Smooth muscle cell (in vitro differentiated cells): ENCODE measurements at regions not wholly inside any gene's neighbourhood (a gene's known extent, or its start where the extent isn't known, plus 50 kb on each side); places are given as distances from the start of the nearest gene placed in this dataset.

Experiments
- DNase-seq: peaks from one replicate; lab custom pipeline; 2025; ENCODE audit not compliant: unreplicated experiment; lab: John Stamatoyannopoulos, UW
- H2AFZ ChIP-seq: fragments of 200-600 bp; sonication (generic); 2 replicates; pipeline ENCODE4 v1.6.0; 2016; ENCODE audit warnings: antibody characterized with exemption, low read depth, mild to moderate bottlenecking
- H3F3A ChIP-seq: fragments of 200-600 bp; sonication (generic); 2 replicates; pipeline ENCODE4 v1.6.0; 2017; ENCODE audit warnings: antibody characterized with exemption, low read depth
- H3K27ac ChIP-seq: fragments of 200-600 bp; sonication (generic); 2 replicates; pipeline ENCODE4 v1.5.1; 2016; ENCODE audit warnings: low read depth, mild to moderate bottlenecking
- H3K27me3 ChIP-seq: fragments of 200-600 bp; sonication (generic); 2 replicates; pipeline ENCODE4 v1.6.1; 2016; ENCODE audit warnings: low read depth, mild to moderate bottlenecking
- H3K36me3 ChIP-seq: fragments of 200-600 bp; sonication (generic); 2 replicates; pipeline ENCODE4 v1.5.1; 2016; ENCODE audit warnings: low read depth
- H3K4me1 ChIP-seq: fragments of 200-600 bp; sonication (generic); 2 replicates; pipeline ENCODE4 v1.5.1; 2016; ENCODE audit warnings: low read depth
- H3K4me2 ChIP-seq: fragments of 200-600 bp; sonication (generic); 2 replicates; pipeline ENCODE4 v1.6.0; 2016; ENCODE audit warnings: mild to moderate bottlenecking
- H3K4me3 ChIP-seq: fragments of 200-600 bp; sonication (generic); 2 replicates; pipeline ENCODE4 v1.5.1; 2016; ENCODE audit warnings: mild to moderate bottlenecking
- H3K79me2 ChIP-seq: fragments of 200-600 bp; sonication (generic); 2 replicates; pipeline ENCODE4 v1.6.0; 2016; ENCODE audit warnings: low read depth, mild to moderate bottlenecking
- H3K9ac ChIP-seq: fragments of 200-600 bp; sonication (generic); 2 replicates; pipeline ENCODE4 v1.6.0; 2016; ENCODE audit warnings: low read depth
- H3K9me3 ChIP-seq: fragments of 200-600 bp; sonication (generic); replicated peaks from 2 replicates; pipeline ENCODE4 v1.5.1; 2016; ENCODE audit warnings: low read depth
- H4K20me1 ChIP-seq: fragments of 200-600 bp; sonication (generic); 2 replicates; pipeline ENCODE4 v1.6.0; 2016; ENCODE audit warnings: low read depth
- CTCF ChIP-seq: fragments of 200-600 bp; sonication (generic); IDR thresholded peaks from 2 replicates; pipeline ENCODE4 v1.5.1; 2017; ENCODE audit warnings: borderline replicate concordance, mild to moderate bottlenecking, antibody characterized with exemption; ENCODE audit not compliant: insufficient read depth, poor library complexity, severe bottlenecking
- WGBS: methylation state at CpG from one replicate; pipeline ENCODE4 v1.1.7; 2016; ENCODE audit warnings: low lambda C conversion rate; 5-methylcytosine and 5-hydroxymethylcytosine counted together

- Histone ChIP-seq H3K4me2 (no peak overlapping the region), H3K36me3 (no peaks in the 10 kb centered on the region), H3K9me3 (no peaks in the 10 kb centered on the region), H4K20me1 (no peaks in the 10 kb centered on the region), H2AFZ (no peak overlapping the region), H3K27me3 (no peaks in the 10 kb centered on the region), H3K27ac (no peak overlapping the region), H3K4me1 (no peaks in the 10 kb centered on the region), H3K4me3 (no peak overlapping the region), H3F3A (no peaks in the 10 kb centered on the region), H3K9ac (no peak overlapping the region), H3K79me2 (no peaks in the 10 kb centered on the region)
- 61% methylated on average over 4 of the region's 4 CpGs for WGBS
- DNase-seq = no peak
- no peak for TF ChIP-seq CTCF
Measured at GRCh38 chr9:87795178-87795577, 69.3 kb downstream of the CTSL start.

DNA sequence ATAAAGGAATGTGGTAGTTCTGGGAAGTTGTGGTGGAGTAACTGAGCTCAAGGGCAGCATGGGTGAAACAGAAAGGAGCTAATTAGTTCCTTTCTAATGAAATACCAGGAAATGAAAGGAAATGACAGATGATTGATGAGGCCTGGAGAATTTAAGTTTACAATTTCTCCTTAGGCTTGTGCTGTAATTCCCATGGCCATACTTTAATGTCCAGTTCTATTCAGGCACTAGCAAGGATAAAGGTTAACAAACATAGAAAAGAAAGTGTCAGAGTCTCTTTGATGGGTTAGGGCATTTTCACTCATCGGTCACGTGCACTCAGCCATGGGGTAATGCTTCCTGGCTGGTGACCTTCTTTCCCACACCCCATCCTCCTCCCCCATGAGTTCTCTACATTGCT, 70.3 kb downstream of the CTSL start:
- H3K4me2 ChIP-seq = no peak overlapping the region
- H3K4me3 ChIP-seq = no peak overlapping the region
- H3K9ac ChIP-seq = no peak overlapping the region
- H3K4me1 ChIP-seq = no peaks in the 10 kb centered on the region
- H3K27ac ChIP-seq = no peak overlapping the region
- H2AFZ ChIP-seq = no peak overlapping the region
- H3K79me2 ChIP-seq = no peaks in the 10 kb centered on the region
- no peaks in the 10 kb centered on the region for H3K27me3 ChIP-seq
- no peak for TF ChIP-seq CTCF
- DNase-seq = no peak
- H3F3A ChIP-seq = no peaks in the 10 kb centered on the region
- 84% methylated on average over 2 of the region's 2 CpGs for WGBS
- no peaks in the 10 kb centered on the region for H4K20me1 ChIP-seq
- H3K36me3 ChIP-seq = no peaks in the 10 kb centered on the region
- H3K9me3 ChIP-seq = no peaks in the 10 kb centered on the region

- no peaks in the 10 kb centered on the region for H3K27me3 ChIP-seq
- no peaks in the 10 kb centered on the region for H4K20me1 ChIP-seq
- H3K36me3 ChIP-seq = no peaks in the 10 kb centered on the region
- no peaks in the 10 kb centered on the region for H3F3A ChIP-seq
- H2AFZ ChIP-seq = no peak overlapping the region
- no peaks in the 10 kb centered on the region for H3K4me1 ChIP-seq
- no peaks in the 10 kb centered on the region for H3K79me2 ChIP-seq
- H3K27ac ChIP-seq = no peak overlapping the region
- WGBS = 85% methylated on average over 1 of the region's 1 CpG
- no peak overlapping the region for H3K4me3 ChIP-seq
- DNase-seq = no peak
- no peak overlapping the region for H3K9ac ChIP-seq
- no peak for TF ChIP-seq CTCF
- no peaks in the 10 kb centered on the region for H3K9me3 ChIP-seq
- H3K4me2 ChIP-seq = no peak overlapping the region
Measured at GRCh38 chr9:87798261-87798833, 72.4 kb downstream of the CTSL start.

DNA sequence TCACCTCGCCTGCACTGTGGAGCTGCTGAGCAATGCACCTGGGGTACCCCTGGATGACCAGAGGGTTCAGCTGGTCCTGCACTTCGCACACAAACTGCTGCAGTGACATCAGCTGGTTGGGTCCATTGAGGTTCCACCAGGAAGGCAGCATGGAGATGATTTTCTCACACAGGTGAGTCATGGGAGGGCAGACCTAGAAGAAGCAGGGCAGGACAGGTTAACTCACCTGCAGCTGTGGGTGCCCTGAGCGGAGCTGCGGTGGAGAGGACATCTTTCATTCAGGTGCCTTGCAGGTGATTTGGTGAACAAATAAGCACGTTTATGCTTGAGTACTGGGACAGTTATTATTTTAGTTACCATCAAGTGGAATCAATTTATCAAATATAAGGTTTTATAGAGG, 73.6 kb downstream of the CTSL start:
- Histone ChIP-seq H3K79me2 (no peaks in the 10 kb centered on the region), H3K36me3 (no peaks in the 10 kb centered on the region), H3K9ac (no peak overlapping the region), H3K9me3 (no peaks in the 10 kb centered on the region), H3K27me3 (no peaks in the 10 kb centered on the region), H3K4me2 (no peak overlapping the region), H3K4me3 (no peak overlapping the region), H4K20me1 (no peaks in the 10 kb centered on the region), H2AFZ (no peak overlapping the region), H3K27ac (no peak overlapping the region), H3K4me1 (no peaks in the 10 kb centered on the region), H3F3A (no peaks in the 10 kb centered on the region)
- DNase-seq = no peak
- WGBS = 93% methylated on average over 5 of the region's 5 CpGs
- no peak for TF ChIP-seq CTCF
